Cardiac muscle cell (in vitro differentiated cells and primary cell): ENCODE measurements at regions not wholly inside any gene's neighbourhood (a gene's known extent, or its start where the extent isn't known, plus 50 kb on each side); places are given as distances from the start of the nearest gene placed in this dataset.

Experiments
- DNase-seq, 2 donors: peaks; one replicate each; pipeline versions ENCODE4 v3.0.0 to v3.0.0-alpha.2; 2010 to 2017; ENCODE audit warnings: low read depth in 1 of 2, low spot score in 1 of 2
- H3K27ac ChIP-seq: fragments of 200-600 bp; sonication (generic); 2 replicates; pipeline ENCODE4 v1.5.1; 2016
- H3K27me3 ChIP-seq: fragments of 200-600 bp; sonication (generic); 2 replicates; pipeline ENCODE4 v1.6.0; 2016; ENCODE audit warnings: control low read depth
- H3K36me3 ChIP-seq: fragments of 200-600 bp; sonication (generic); 2 replicates; pipeline ENCODE4 v1.5.1; 2016; ENCODE audit warnings: control low read depth
- H3K4me1 ChIP-seq: fragments of 200-600 bp; sonication (generic); 2 replicates; pipeline ENCODE4 v1.8.1; 2017; ENCODE audit warnings: low read depth, mild to moderate bottlenecking, mixed run types
- H3K4me3 ChIP-seq: fragments of 200-600 bp; sonication (generic); 2 replicates; pipeline ENCODE4 v1.5.1; 2016; ENCODE audit warnings: mild to moderate bottlenecking
- H3K9me3 ChIP-seq: fragments of 200-600 bp; sonication (generic); 2 replicates; pipeline ENCODE4 v1.5.1; 2017; ENCODE audit warnings: low read depth, mild to moderate bottlenecking, control low read depth
- TF ChIP-seq, protein P1 (sequence below): IDR thresholded peaks from 2 replicates; pipeline ENCODE4 v1.5.1; 2012; ENCODE audit warnings: low read depth, mild to moderate bottlenecking, low read length

GRCh38 chr14:34012978-34013720 lies 62.3 kb upstream of the EGLN3 start:
- Histone ChIP-seq H3K27me3 (no peaks in the 10 kb centered on the region), H3K4me1 (peaks cover 15% of the 10 kb centered on the region), H3K36me3 (no peaks in the 10 kb centered on the region), H3K9me3 (no peaks in the 10 kb centered on the region), H3K4me3 (no peak overlapping the region), H3K27ac (peak overlapping the region; percentile 50)
- no peak for DNase-seq
- TF ChIP-seq, protein P1, sequence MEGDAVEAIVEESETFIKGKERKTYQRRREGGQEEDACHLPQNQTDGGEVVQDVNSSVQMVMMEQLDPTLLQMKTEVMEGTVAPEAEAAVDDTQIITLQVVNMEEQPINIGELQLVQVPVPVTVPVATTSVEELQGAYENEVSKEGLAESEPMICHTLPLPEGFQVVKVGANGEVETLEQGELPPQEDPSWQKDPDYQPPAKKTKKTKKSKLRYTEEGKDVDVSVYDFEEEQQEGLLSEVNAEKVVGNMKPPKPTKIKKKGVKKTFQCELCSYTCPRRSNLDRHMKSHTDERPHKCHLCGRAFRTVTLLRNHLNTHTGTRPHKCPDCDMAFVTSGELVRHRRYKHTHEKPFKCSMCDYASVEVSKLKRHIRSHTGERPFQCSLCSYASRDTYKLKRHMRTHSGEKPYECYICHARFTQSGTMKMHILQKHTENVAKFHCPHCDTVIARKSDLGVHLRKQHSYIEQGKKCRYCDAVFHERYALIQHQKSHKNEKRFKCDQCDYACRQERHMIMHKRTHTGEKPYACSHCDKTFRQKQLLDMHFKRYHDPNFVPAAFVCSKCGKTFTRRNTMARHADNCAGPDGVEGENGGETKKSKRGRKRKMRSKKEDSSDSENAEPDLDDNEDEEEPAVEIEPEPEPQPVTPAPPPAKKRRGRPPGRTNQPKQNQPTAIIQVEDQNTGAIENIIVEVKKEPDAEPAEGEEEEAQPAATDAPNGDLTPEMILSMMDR, result no peak

DNA sequence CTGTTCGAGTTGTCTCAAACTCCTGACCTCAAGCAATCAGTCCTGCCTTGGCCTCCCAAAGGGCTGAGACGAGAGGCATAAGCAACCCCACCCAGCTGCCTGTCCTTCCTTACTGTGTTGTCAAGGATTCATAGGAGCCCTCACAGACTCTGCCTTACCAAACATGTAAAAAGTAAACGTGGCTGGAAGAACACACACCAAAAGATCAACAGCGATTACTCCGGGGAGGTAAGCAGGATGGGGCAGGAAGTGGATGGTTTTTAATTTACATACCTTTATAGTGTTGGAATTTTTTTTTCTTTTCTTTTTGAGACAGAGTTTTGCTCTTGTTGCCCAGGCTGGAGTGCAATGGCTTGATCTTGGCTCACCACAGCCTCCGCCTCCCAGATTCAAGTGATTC lies 61.5 kb upstream of the EGLN3 start:
- no peak for DNase-seq
- H3K27ac ChIP-seq, result no peak overlapping the region
- TF ChIP-seq, protein P1, result no peak
- H3K9me3 ChIP-seq, result no peaks in the 10 kb centered on the region
- no peaks in the 10 kb centered on the region for H3K36me3 ChIP-seq
- no peaks in the 10 kb centered on the region for H3K27me3 ChIP-seq
- peaks cover 15% of the 10 kb centered on the region for H3K4me1 ChIP-seq
- H3K4me3 ChIP-seq, result no peak overlapping the region

- H3K27me3 ChIP-seq, result no peaks in the 10 kb centered on the region
- DNase-seq, result no peak
- H3K27ac ChIP-seq, result no peak overlapping the region
- peaks cover 13% of the 10 kb centered on the region for H3K4me1 ChIP-seq
- H3K4me3 ChIP-seq, result no peak overlapping the region
- TF ChIP-seq, protein P1, result no peak
- H3K36me3 ChIP-seq, result no peaks in the 10 kb centered on the region
- H3K9me3 ChIP-seq, result no peaks in the 10 kb centered on the region
Measured at GRCh38 chr14:34009956-34010355, 59.1 kb upstream of the EGLN3 start.

GRCh38 chr14:34007902-34008301 lies 57.0 kb upstream of the EGLN3 start:
- H3K4me1 ChIP-seq, result peaks cover 15% of the 10 kb centered on the region
- TF ChIP-seq, protein P1, result no peak
- H3K27me3 ChIP-seq, result no peaks in the 10 kb centered on the region
- no peak for DNase-seq
- no peaks in the 10 kb centered on the region for H3K36me3 ChIP-seq
- H3K9me3 ChIP-seq, result no peaks in the 10 kb centered on the region
- no peak overlapping the region for H3K27ac ChIP-seq
- H3K4me3 ChIP-seq, result no peak overlapping the region

GRCh38 chr14:34005901-34006300 lies 55.0 kb upstream of the EGLN3 start:
- no peaks in the 10 kb centered on the region for H3K9me3 ChIP-seq
- no peak overlapping the region for H3K4me3 ChIP-seq
- H3K27ac ChIP-seq, result no peak overlapping the region
- no peaks in the 10 kb centered on the region for H3K36me3 ChIP-seq
- no peaks in the 10 kb centered on the region for H3K27me3 ChIP-seq
- DNase-seq, result no peak
- peaks cover 17% of the 10 kb centered on the region for H3K4me1 ChIP-seq
- TF ChIP-seq, protein P1, result no peak

- Histone ChIP-seq H3K4me3 (no peak overlapping the region), H3K36me3 (no peaks in the 10 kb centered on the region), H3K27ac (no peak overlapping the region), H3K9me3 (no peaks in the 10 kb centered on the region), H3K27me3 (no peaks in the 10 kb centered on the region), H3K4me1 (peaks cover 17% of the 10 kb centered on the region)
- DNase-seq, result no peak
- TF ChIP-seq, protein P1, result no peak
Measured at GRCh38 chr14:34004881-34005280, 54.0 kb upstream of the EGLN3 start.
